ENCODE measurements at regions not wholly inside any gene's neighbourhood (a gene's known extent, or its start where the extent isn't known, plus 50 kb on each side); places are given as distances from the start of the nearest gene placed in this dataset.

DNA sequence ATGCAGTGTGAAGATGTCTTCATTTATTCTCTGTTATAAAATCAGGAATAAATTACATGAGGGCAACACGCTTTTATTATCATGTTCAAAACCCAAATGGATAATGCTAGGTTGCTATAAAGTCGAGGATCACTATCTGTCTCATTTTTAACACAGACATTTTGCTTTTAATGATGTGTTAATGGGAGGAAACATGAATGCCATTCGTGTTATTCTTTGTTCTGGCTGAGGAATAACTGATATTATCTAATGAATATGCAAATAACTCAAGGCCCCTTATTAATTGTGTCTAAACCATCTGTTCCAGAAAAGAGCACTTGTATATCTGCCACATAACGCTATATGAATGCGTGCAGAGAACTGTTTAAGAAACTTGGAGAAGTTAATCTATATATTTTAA lies 576.1 kb downstream of the DCDC2C start (continued):
- TF ChIP-seq, protein P1, sequence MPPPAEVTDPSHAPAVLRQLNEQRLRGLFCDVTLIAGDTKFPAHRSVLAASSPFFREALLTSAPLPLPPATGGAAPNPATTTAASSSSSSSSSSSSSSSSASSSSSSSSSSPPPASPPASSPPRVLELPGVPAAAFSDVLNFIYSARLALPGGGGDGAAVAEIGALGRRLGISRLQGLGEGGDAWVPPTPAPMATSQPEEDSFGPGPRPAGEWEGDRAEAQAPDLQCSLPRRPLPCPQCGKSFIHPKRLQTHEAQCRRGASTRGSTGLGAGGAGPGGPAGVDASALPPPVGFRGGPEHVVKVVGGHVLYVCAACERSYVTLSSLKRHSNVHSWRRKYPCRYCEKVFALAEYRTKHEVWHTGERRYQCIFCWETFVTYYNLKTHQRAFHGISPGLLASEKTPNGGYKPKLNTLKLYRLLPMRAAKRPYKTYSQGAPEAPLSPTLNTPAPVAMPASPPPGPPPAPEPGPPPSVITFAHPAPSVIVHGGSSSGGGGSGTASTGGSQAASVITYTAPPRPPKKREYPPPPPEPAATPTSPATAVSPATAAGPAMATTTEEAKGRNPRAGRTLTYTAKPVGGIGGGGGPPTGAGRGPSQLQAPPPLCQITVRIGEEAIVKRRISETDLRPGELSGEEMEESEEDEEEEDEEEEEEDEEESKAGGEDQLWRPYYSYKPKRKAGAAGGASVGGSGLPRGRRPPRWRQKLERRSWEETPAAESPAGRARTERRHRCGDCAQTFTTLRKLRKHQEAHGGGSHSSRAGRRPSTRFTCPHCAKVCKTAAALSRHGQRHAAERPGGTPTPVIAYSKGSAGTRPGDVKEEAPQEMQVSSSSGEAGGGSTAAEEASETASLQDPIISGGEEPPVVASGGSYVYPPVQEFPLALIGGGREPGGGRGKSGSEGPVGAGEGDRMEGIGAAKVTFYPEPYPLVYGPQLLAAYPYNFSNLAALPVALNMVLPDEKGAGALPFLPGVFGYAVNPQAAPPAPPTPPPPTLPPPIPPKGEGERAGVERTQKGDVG (CRISPR knock-in tag; IDR thresholded peaks at IDR 0.05): no peak

DNA sequence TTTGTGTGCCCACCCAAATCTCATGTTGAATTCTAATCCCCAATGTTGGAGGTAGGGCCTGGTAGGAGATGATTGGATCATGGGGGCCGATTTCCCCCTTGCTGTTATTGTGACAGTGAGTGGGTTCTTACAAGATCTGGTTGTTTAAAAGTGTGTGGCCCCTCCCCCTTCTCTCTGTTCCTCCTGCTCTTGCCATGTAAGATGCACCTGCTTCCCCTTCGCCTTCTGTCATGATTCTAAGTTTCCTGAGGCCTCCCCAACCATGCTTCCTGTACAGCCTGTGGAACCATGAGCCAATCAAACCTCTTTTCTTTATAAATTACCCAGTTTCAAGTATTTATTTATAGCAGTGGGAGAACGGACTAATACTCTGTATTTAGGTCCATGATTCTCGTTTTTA lies 588.1 kb downstream of the DCDC2C start:
- FAIRE-seq: no peak

More for the DNA sequence above, 588.1 kb downstream of the DCDC2C start:
- ChIA-PET CTCF (no interaction called here), SMC1A (ENCODE audit: uncharacterized antibody, unreplicated experiment) (interaction anchor here (1.2 kb wide), 1 partner anchor 22 kb away, joined by 3 read pairs; no protein-coding TSS in a partner anchor), POLR2A (no interaction called here), RAD21 (ENCODE audit: unreplicated experiment) (no interaction called here)
- DNase-seq (ENCODE audit: low read depth, low spot score): no peak
- 0% methylated on average over 4 of the region's 4 CpGs for WGBS (ENCODE audit: insufficient coverage, insufficient replicate concordance, low lambda C conversion rate, missing lambda C conversion rate)
- no peaks in the 10 kb centered on the region for H4K20me1 ChIP-seq (ENCODE audit: control insufficient read depth, insufficient read depth)
- no peak overlapping the region for H3K9ac ChIP-seq (ENCODE audit: control insufficient read depth, insufficient read depth, low read length)
- H2AFZ ChIP-seq (ENCODE audit: control insufficient read depth, low read depth, low read length): no peak overlapping the region
- H3K4me2 ChIP-seq (ENCODE audit: control insufficient read depth, insufficient read depth): no peak overlapping the region
- TF ChIP-seq, protein P2, sequence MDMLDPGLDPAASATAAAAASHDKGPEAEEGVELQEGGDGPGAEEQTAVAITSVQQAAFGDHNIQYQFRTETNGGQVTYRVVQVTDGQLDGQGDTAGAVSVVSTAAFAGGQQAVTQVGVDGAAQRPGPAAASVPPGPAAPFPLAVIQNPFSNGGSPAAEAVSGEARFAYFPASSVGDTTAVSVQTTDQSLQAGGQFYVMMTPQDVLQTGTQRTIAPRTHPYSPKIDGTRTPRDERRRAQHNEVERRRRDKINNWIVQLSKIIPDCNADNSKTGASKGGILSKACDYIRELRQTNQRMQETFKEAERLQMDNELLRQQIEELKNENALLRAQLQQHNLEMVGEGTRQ (IDR thresholded peaks at IDR 0.05; ENCODE audit: borderline replicate concordance, low read depth, low read length): no peak
- TF ChIP-seq, protein P1 (CRISPR knock-in tag; IDR thresholded peaks at IDR 0.05): no peak
- TF ChIP-seq IRF4 (IDR thresholded peaks at IDR 0.05; ENCODE audit: low read depth, low read length) (no peak), TAF1 (IDR thresholded peaks at IDR 0.05; ENCODE audit: borderline replicate concordance, low read depth, low read length) (no peak), JUND (IDR thresholded peaks at IDR 0.05; ENCODE audit: low read depth, low read length) (no peak), FOXK2 (IDR thresholded peaks at IDR 0.05) (no peak), ZBED1 (IDR thresholded peaks at IDR 0.05; ENCODE audit: borderline replicate concordance) (no peak), KAT2A (conservative IDR thresholded peaks at IDR 0.05; ENCODE audit: control insufficient read depth, low read depth, low read length) (no peak), CBX5 (IDR thresholded peaks at IDR 0.05; ENCODE audit: low read depth) (no peak)
- H3K36me3 ChIP-seq (ENCODE audit: control insufficient read depth in 2 of 2, insufficient read depth in 2 of 2, low read length in 1 of 2): no peaks in the 10 kb centered on the region
- H3K4me1 ChIP-seq (ENCODE audit: control insufficient read depth, insufficient read depth, low read length): no peaks in the 10 kb centered on the region
- intact Hi-C loops (cut with micrococcal nuclease; ENCODE audit: unreplicated experiment): no loop called here
- no peak for ATAC-seq
- BruUV-seq (replicated peaks): no TSS peak
- in situ Hi-C loops (cut with MboI): no loop called here
- no peak overlapping the region for H3K4me3 ChIP-seq
- H3K9me3 ChIP-seq (replicated peaks; ENCODE audit: control insufficient read depth, insufficient read depth, low read length): no peaks in the 10 kb centered on the region
- H3K27ac ChIP-seq (ENCODE audit: control insufficient read depth, insufficient read depth): no peak overlapping the region
- H3K79me2 ChIP-seq (ENCODE audit: control insufficient read depth, insufficient read depth, low read length): no peaks in the 10 kb centered on the region
- no peaks in the 10 kb centered on the region for H3K27me3 ChIP-seq (replicated peaks in 1 of 2; ENCODE audit: control insufficient read depth in 2 of 2, insufficient read depth in 2 of 2, low read length in 1 of 2)

Measured in GM12878 (cell line).